ENCODE measurements at regions not wholly inside any gene's neighbourhood (a gene's known extent, or its start where the extent isn't known, plus 50 kb on each side); places are given as distances from the start of the nearest gene placed in this dataset.
A peak's percentile ranks its signal among the peaks of the same experiment; 100 is the strongest.

DNA sequence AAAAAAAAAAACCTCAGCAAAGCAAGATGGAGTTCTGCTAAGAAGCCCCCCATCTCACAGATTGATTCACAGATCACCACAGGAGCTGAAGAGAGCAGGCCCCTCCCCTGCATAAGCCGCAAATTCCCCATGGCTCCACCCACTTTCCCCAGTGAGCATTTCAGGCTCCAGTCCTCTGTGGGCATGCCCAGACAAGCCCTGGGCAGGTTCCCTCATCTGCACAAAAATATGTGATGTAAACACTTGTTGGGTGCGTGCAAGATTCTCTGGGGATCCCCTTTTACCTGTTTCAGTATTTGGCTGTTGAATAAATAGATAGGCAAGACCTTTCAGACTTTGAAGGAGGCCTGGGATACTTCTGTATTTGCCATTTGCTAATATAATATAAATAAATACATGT, 514.3 kb downstream of the PCDH7 start:
- no peak overlapping the region; the same call in 1 of the 2 replicates for H2BK5ac ChIP-seq (ENCODE audit: low read depth, low read length)
- no peak overlapping the region for H3K14ac ChIP-seq (ENCODE audit: insufficient read length)
- no peak overlapping the region for H3K4me2 ChIP-seq (ENCODE audit: insufficient read depth in 1 of 2, low read depth in 2 of 2, low read length in 2 of 2)
- H3K4me1 ChIP-seq (replicated peaks in 1 of 4; ENCODE audit: control insufficient read depth in 3 of 4, insufficient read depth in 4 of 4, low read length in 3 of 4): peaks cover 0 to 3% (median under 1%) of the 10 kb centered on the region in 4 experiments; a peak in 4 of 7 replicates
- no peaks in the 10 kb centered on the region for H4K20me1 ChIP-seq (replicated peaks in 1 of 2; ENCODE audit: control insufficient read depth in 1 of 2, insufficient read depth in 2 of 2, low read length in 2 of 2)
- H4K5ac ChIP-seq (ENCODE audit: insufficient read length, low read depth, low read length): no peak overlapping the region
- H3K4ac ChIP-seq (replicated peaks; ENCODE audit: insufficient read length, low read depth, low read length): no peak overlapping the region
- FAIRE-seq: no peak
- DNase-seq (ENCODE audit: low read depth in 1 of 2, low spot score in 2 of 2): peak in 1 of 2 experiments; percentile 23
- H2BK12ac ChIP-seq (ENCODE audit: low read depth, low read length): no peak overlapping the region
- no peak overlapping the region for H3K27ac ChIP-seq (ENCODE audit: low read depth, low read length)
- peak overlapping the region; percentile 65; the same call in 1 of the 2 replicates for H2AFZ ChIP-seq (ENCODE audit: low read length)
- no peak overlapping the region for H3K18ac ChIP-seq (ENCODE audit: extremely low read depth, low read length)
- H3K23ac ChIP-seq (ENCODE audit: insufficient read length): no peak overlapping the region
- H2BK20ac ChIP-seq (ENCODE audit: low read length): no peak overlapping the region
- H3K79me1 ChIP-seq (ENCODE audit: low read depth, low read length): no peaks in the 10 kb centered on the region
- no peak overlapping the region for H3K4me3 ChIP-seq (ENCODE audit: extremely low read depth in 1 of 4, insufficient read depth in 2 of 4, low read depth in 3 of 4, low read length in 4 of 4)
- H3K36me3 ChIP-seq (ENCODE audit: control insufficient read depth in 2 of 4, insufficient read depth in 4 of 4, low read length in 3 of 4): no peaks in the 10 kb centered on the region
- ChIA-PET CTCF (ENCODE audit: partially characterized antibody) (no interaction called here), POLR2A (ENCODE audit: partially characterized antibody) (no interaction called here)
- WGBS, 2 experiments (ENCODE audit: extremely low coverage in 1 of 2, insufficient coverage in 1 of 2, insufficient read length in 1 of 2, insufficient replicate concordance in 2 of 2, low coverage in 1 of 2, low lambda C conversion rate in 2 of 2, missing lambda C conversion rate in 1 of 2): 86% methylated on average over 2 of the region's 2 CpGs; no CpG with 5 or more reads in 1 of the 2 experiments
- H3K27me3 ChIP-seq (replicated peaks in 1 of 4; ENCODE audit: control insufficient read depth in 3 of 4, extremely low read depth in 1 of 4, insufficient read depth in 3 of 4, low read length in 3 of 4): no peaks in the 10 kb centered on the region
- H4K91ac ChIP-seq (replicated peaks; ENCODE audit: insufficient read length, low read length): no peak overlapping the region
- no peak overlapping the region for H2BK15ac ChIP-seq (ENCODE audit: low read length)
- H3K23me2 ChIP-seq (ENCODE audit: low read depth, low read length): no peaks in the 10 kb centered on the region
- H3K9me3 ChIP-seq (ENCODE audit: insufficient read depth in 2 of 2, low read depth in 1 of 2, low read length in 1 of 2): peaks cover 0 to 6% of the 10 kb centered on the region in 2 experiments; a peak in 3 of 4 replicates
- no peak overlapping the region for H3K56ac ChIP-seq (replicated peaks; ENCODE audit: insufficient read length, low read depth, low read length)
- H3K9ac ChIP-seq (replicated peaks in 1 of 4; ENCODE audit: extremely low read depth in 1 of 4, low read depth in 3 of 4, low read length in 3 of 4): no peak overlapping the region
- H3K79me2 ChIP-seq (ENCODE audit: control insufficient read depth in 1 of 2, insufficient read depth in 2 of 2, low read length in 2 of 2): no peaks in the 10 kb centered on the region
- no peak overlapping the region for H2BK120ac ChIP-seq (replicated peaks; ENCODE audit: low read depth, low read length)
- no peak overlapping the region for H2AK5ac ChIP-seq (ENCODE audit: low read depth, low read length)
- H4K8ac ChIP-seq (ENCODE audit: extremely low read depth, insufficient read depth, low read length): no peak overlapping the region
- TF ChIP-seq ASH2L (IDR thresholded peaks at IDR 0.05; ENCODE audit: low read length): no peak
- TF ChIP-seq ZNF274 (IDR thresholded peaks at IDR 0.05; ENCODE audit: borderline replicate concordance, extremely low read depth, low read length): no peak
- no peak for TF ChIP-seq BCL11A (IDR thresholded peaks at IDR 0.05; ENCODE audit: low read depth in 2 of 2, low read length in 2 of 2)
- TF ChIP-seq FOSL1 (IDR thresholded peaks at IDR 0.05; ENCODE audit: insufficient read depth, low read depth, low read length): no peak
- TF ChIP-seq CEBPB (IDR thresholded peaks at IDR 0.05; ENCODE audit: low read depth, low read length): no peak
- TF ChIP-seq, protein P1, sequence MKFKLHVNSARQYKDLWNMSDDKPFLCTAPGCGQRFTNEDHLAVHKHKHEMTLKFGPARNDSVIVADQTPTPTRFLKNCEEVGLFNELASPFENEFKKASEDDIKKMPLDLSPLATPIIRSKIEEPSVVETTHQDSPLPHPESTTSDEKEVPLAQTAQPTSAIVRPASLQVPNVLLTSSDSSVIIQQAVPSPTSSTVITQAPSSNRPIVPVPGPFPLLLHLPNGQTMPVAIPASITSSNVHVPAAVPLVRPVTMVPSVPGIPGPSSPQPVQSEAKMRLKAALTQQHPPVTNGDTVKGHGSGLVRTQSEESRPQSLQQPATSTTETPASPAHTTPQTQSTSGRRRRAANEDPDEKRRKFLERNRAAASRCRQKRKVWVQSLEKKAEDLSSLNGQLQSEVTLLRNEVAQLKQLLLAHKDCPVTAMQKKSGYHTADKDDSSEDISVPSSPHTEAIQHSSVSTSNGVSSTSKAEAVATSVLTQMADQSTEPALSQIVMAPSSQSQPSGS (IDR thresholded peaks at IDR 0.05; ENCODE audit: low read length): no peak
- no peak for TF ChIP-seq TAF1 (IDR thresholded peaks at IDR 0.05; ENCODE audit: low read depth, low read length)
- TF ChIP-seq NRF1 (IDR thresholded peaks at IDR 0.05; ENCODE audit: low read depth, low read length): no peak
- no peak for TF ChIP-seq SP2 (IDR thresholded peaks at IDR 0.05; ENCODE audit: low read length)
